ENCODE measurements at regions not wholly inside any gene's neighbourhood (a gene's known extent, or its start where the extent isn't known, plus 50 kb on each side); places are given as distances from the start of the nearest gene placed in this dataset.
"Not testable (repeated sequence)": the region's sequence is repeated elsewhere in the genome, so short reads cannot be mapped to it uniquely, and the experiment has no call there.

- Histone ChIP-seq H3K27ac (no peak overlapping the region), H3K4me1 (no peaks in the 10 kb centered on the region), H3K9me3 (no peaks in the 10 kb centered on the region), H3K27me3 (no peaks in the 10 kb centered on the region), H3K4me3 (no peak overlapping the region), H3K36me3 (no peaks in the 10 kb centered on the region)
- intact Hi-C loops (cut with DNase I; ENCODE audit: low total_unique reads): no loop called here
- TF ChIP-seq CTCF (IDR thresholded peaks at IDR 0.05): no peak
- TF ChIP-seq POLR2A (IDR thresholded peaks at IDR 0.05): no peak
- DNase-seq: no peak
These were observed 167.3 kb downstream of the SQOR start for GRCh38 chr15:45802140-45802539.

GRCh38 chr15:45804028-45804427 lies 169.2 kb downstream of the SQOR start:
- TF ChIP-seq POLR2A (IDR thresholded peaks at IDR 0.05) (no peak), CTCF (IDR thresholded peaks at IDR 0.05) (no peak)
- no peak overlapping the region for H3K27ac ChIP-seq
- no peaks in the 10 kb centered on the region for H3K36me3 ChIP-seq
- H3K4me3 ChIP-seq: no peak overlapping the region
- no peaks in the 10 kb centered on the region for H3K9me3 ChIP-seq
- intact Hi-C loops (cut with DNase I; ENCODE audit: low total_unique reads): no loop called here
- no peaks in the 10 kb centered on the region for H3K27me3 ChIP-seq
- no peak for DNase-seq
- H3K4me1 ChIP-seq: no peaks in the 10 kb centered on the region

GRCh38 chr15:45810201-45810600 lies 175.4 kb downstream of the SQOR start:
- H3K27ac ChIP-seq: no peak overlapping the region
- H3K27me3 ChIP-seq: no peaks in the 10 kb centered on the region
- H3K9me3 ChIP-seq: no peaks in the 10 kb centered on the region
- H3K4me1 ChIP-seq: no peaks in the 10 kb centered on the region
- intact Hi-C loops (cut with DNase I; ENCODE audit: low total_unique reads): no loop called here
- no peak for TF ChIP-seq POLR2A (IDR thresholded peaks at IDR 0.05)
- TF ChIP-seq CTCF (IDR thresholded peaks at IDR 0.05): no peak
- H3K4me3 ChIP-seq: no peak overlapping the region
- no peak for DNase-seq
- no peaks in the 10 kb centered on the region for H3K36me3 ChIP-seq

- DNase-seq: no peak
- H3K9me3 ChIP-seq: no peaks in the 10 kb centered on the region
- no peak overlapping the region for H3K4me3 ChIP-seq
- no peaks in the 10 kb centered on the region for H3K4me1 ChIP-seq
- H3K27me3 ChIP-seq: no peaks in the 10 kb centered on the region
- no peaks in the 10 kb centered on the region for H3K36me3 ChIP-seq
- H3K27ac ChIP-seq: no peak overlapping the region
- TF ChIP-seq CTCF (IDR thresholded peaks at IDR 0.05): no peak
- TF ChIP-seq POLR2A (IDR thresholded peaks at IDR 0.05): no peak
- intact Hi-C loops (cut with DNase I; ENCODE audit: low total_unique reads): no loop called here
These were observed 177.4 kb downstream of the SQOR start for GRCh38 chr15:45812200-45812599.

GRCh38 chr15:45817578-45817977 lies 182.7 kb downstream of the SQOR start:
- H3K27me3 ChIP-seq; intact Hi-C loops (cut with DNase I; ENCODE audit: low total_unique reads); H3K4me1 ChIP-seq; DNase-seq; H3K27ac ChIP-seq; H3K4me3 ChIP-seq; H3K9me3 ChIP-seq; H3K36me3 ChIP-seq: not testable (repeated sequence)

- no peak for DNase-seq
- H3K4me1 ChIP-seq: no peaks in the 10 kb centered on the region
- H3K36me3 ChIP-seq: no peaks in the 10 kb centered on the region
- no peaks in the 10 kb centered on the region for H3K27me3 ChIP-seq
- no peak overlapping the region for H3K4me3 ChIP-seq
- TF ChIP-seq CTCF (IDR thresholded peaks at IDR 0.05) (no peak), POLR2A (IDR thresholded peaks at IDR 0.05) (no peak)
- H3K27ac ChIP-seq: no peak overlapping the region
- intact Hi-C loops (cut with DNase I; ENCODE audit: low total_unique reads): no loop called here
- H3K9me3 ChIP-seq: no peaks in the 10 kb centered on the region
These were observed 186.6 kb downstream of the SQOR start for GRCh38 chr15:45821390-45821789.

GRCh38 chr15:45822968-45823367 lies 188.1 kb downstream of the SQOR start:
- DNase-seq; H3K4me3 ChIP-seq; H3K36me3 ChIP-seq; H3K27ac ChIP-seq; H3K9me3 ChIP-seq; intact Hi-C loops (cut with DNase I; ENCODE audit: low total_unique reads); H3K4me1 ChIP-seq; H3K27me3 ChIP-seq: not testable (repeated sequence)

Data from uterus (tissue), 3 donors.